ENCODE measurements at regions not wholly inside any gene's neighbourhood (a gene's known extent, or its start where the extent isn't known, plus 50 kb on each side); places are given as distances from the start of the nearest gene placed in this dataset.
"Not testable (repeated sequence)": the region's sequence is repeated elsewhere in the genome, so short reads cannot be mapped to it uniquely, and the experiment has no call there.

GRCh38 chrX:127400231-127400630, 580.7 kb downstream of the PRR32 start:
- in situ Hi-C loops (cut with MboI; ENCODE audit: low pct_unique_long_range_greater_than_20kb in 2 of 9, low sequenced_read_pairs in 9 of 9, unreplicated experiment in 9 of 9); H3K4me1 ChIP-seq (replicated peaks in 1 of 2): not testable (repeated sequence)

GRCh38 chrX:127390316-127390715, 570.8 kb downstream of the PRR32 start:
- Histone ChIP-seq H3K4me3 (no peak overlapping the region), H3K4me1 (replicated peaks in 1 of 2) (no peaks in the 10 kb centered on the region), H3K27ac (no peak overlapping the region)
- ATAC-seq (replicated peaks in 6 of 8): no peak
- WGBS, 10 experiments: 0 to 100% (median 36%) methylated on average over 1 to 4 of the region's 4 CpGs; no CpG with 5 or more reads in 3 of the 10 experiments
- in situ Hi-C loops (cut with MboI; ENCODE audit: low pct_unique_long_range_greater_than_20kb in 2 of 9, low sequenced_read_pairs in 9 of 9, unreplicated experiment in 9 of 9): no loop called here

More at GRCh38 chrX:127400231-127400630, 580.7 kb downstream of the PRR32 start:
- not testable (repeated sequence) for ATAC-seq (replicated peaks in 6 of 8); H3K27ac ChIP-seq; H3K4me3 ChIP-seq
- WGBS, 10 experiments: 0 to 90% (median 39%) methylated on average over 1 to 3 of the region's 4 CpGs; no CpG with 5 or more reads in 6 of the 10 experiments

GRCh38 chrX:127389900-127390299, 570.4 kb downstream of the PRR32 start:
- in situ Hi-C loops (cut with MboI; ENCODE audit: low pct_unique_long_range_greater_than_20kb in 2 of 9, low sequenced_read_pairs in 9 of 9, unreplicated experiment in 9 of 9): no loop called here
- 60 to 100% methylated on average over 1 of the region's 1 CpG; no CpG with 5 or more reads in 8 of the 10 experiments for WGBS, 10 experiments
- no peak for ATAC-seq (replicated peaks in 6 of 8)
- no peaks in the 10 kb centered on the region for H3K4me1 ChIP-seq (replicated peaks in 1 of 2)
- H3K4me3 ChIP-seq: no peak overlapping the region
- no peak overlapping the region for H3K27ac ChIP-seq
